Hematopoietic multipotent progenitor cell treated with erythropoietin and hydrocortisone succinate and interleukin-3 and kit ligand, for 6 days (in vitro differentiated cells): ENCODE measurements at regions not wholly inside any gene's neighbourhood (a gene's known extent, or its start where the extent isn't known, plus 50 kb on each side); places are given as distances from the start of the nearest gene placed in this dataset.

Source experiments
- DNase-seq: peaks from one replicate; pipeline ENCODE4 v3.0.0-alpha.2; 2015

- DNase-seq, result no peak
Measured at GRCh38 chr11:45037434-45038005, 86.8 kb upstream of the TP53I11 start.

- no peak for DNase-seq
Measured at GRCh38 chr11:45038923-45039322, 88.2 kb upstream of the TP53I11 start.

GRCh38 chr11:45041596-45041995 is 90.9 kb upstream of the TP53I11 start:
- no peak for DNase-seq

GRCh38 chr11:45042560-45042959 is 91.9 kb upstream of the TP53I11 start:
- no peak for DNase-seq

GRCh38 chr11:45043755-45044475 is 93.2 kb upstream of the TP53I11 start:
- no peak for DNase-seq

- DNase-seq, result peak; percentile 24
Measured at GRCh38 chr11:45045683-45046471, 95.2 kb upstream of the TP53I11 start.

GRCh38 chr11:45048313-45048841 is 97.7 kb upstream of the TP53I11 start:
- no peak for DNase-seq

GRCh38 chr11:45048870-45049691 is 97.4 kb upstream of the PRDM11 start:
- peak; percentile 75 for DNase-seq

GRCh38 chr11:45050111-45050510 is 96.3 kb upstream of the PRDM11 start:
- DNase-seq, result no peak

GRCh38 chr11:45051621-45052020 is 94.8 kb upstream of the PRDM11 start:
- DNase-seq, result no peak

GRCh38 chr11:45052361-45052760 is 94.1 kb upstream of the PRDM11 start:
- DNase-seq, result no peak

- DNase-seq, result no peak
Measured at GRCh38 chr11:45053736-45054446, 92.5 kb upstream of the PRDM11 start.

- DNase-seq, result no peak
Measured at GRCh38 chr11:45054956-45055355, 91.5 kb upstream of the PRDM11 start.

GRCh38 chr11:45056529-45056928 is 89.9 kb upstream of the PRDM11 start:
- DNase-seq, result no peak

- DNase-seq, result no peak
Measured at GRCh38 chr11:45057938-45058646, 88.3 kb upstream of the PRDM11 start.

- no peak for DNase-seq
Measured at GRCh38 chr11:45058647-45058950, 87.8 kb upstream of the PRDM11 start.

- DNase-seq, result no peak
Measured at GRCh38 chr11:45060707-45061106, 85.7 kb upstream of the PRDM11 start.

- DNase-seq, result no peak
Measured at GRCh38 chr11:45061641-45062040, 84.8 kb upstream of the PRDM11 start.

- no peak for DNase-seq
Measured at GRCh38 chr11:45062115-45062514, 84.3 kb upstream of the PRDM11 start.

GRCh38 chr11:45062974-45063635 is 83.3 kb upstream of the PRDM11 start:
- DNase-seq, result no peak

GRCh38 chr11:45063669-45064068 is 82.8 kb upstream of the PRDM11 start:
- no peak for DNase-seq
